Trophoblast cell (in vitro differentiated cells and primary cell): ENCODE measurements at regions not wholly inside any gene's neighbourhood (a gene's known extent, or its start where the extent isn't known, plus 50 kb on each side); places are given as distances from the start of the nearest gene placed in this dataset.

Experiments used
- DNase-seq, 2 donors: peaks; one replicate each; pipeline ENCODE4 v3.0.0-alpha.2; 2016
- H2AFZ ChIP-seq: 2 replicates; pipeline ENCODE4 v1.6.1; 2013; ENCODE audit warnings: low read length, moderate library complexity, mild to moderate bottlenecking; ENCODE audit not compliant: insufficient read depth, poor library complexity
- H2AK5ac ChIP-seq: 2 replicates; pipeline ENCODE4 v1.6.1; 2013; ENCODE audit warnings: mild to moderate bottlenecking, low read length
- H2BK120ac ChIP-seq: 2 replicates; pipeline ENCODE4 v1.6.1; 2013; ENCODE audit warnings: low read length, mild to moderate bottlenecking, moderate library complexity; ENCODE audit not compliant: insufficient read depth, poor library complexity
- H2BK12ac ChIP-seq: 2 replicates; pipeline ENCODE4 v1.6.1; 2013; ENCODE audit warnings: mild to moderate bottlenecking, low read length, moderate library complexity
- H2BK5ac ChIP-seq: 2 replicates; pipeline ENCODE4 v1.6.1; 2013; ENCODE audit warnings: low read length, low read depth, moderate library complexity, mild to moderate bottlenecking; ENCODE audit not compliant: poor library complexity
- H3K14ac ChIP-seq: 2 replicates; pipeline ENCODE4 v1.6.1; 2013; ENCODE audit warnings: mild to moderate bottlenecking, low read length
- H3K18ac ChIP-seq: 2 replicates; pipeline ENCODE4 v1.6.1; 2013; ENCODE audit warnings: mild to moderate bottlenecking, low read length
- H3K23ac ChIP-seq: 2 replicates; pipeline ENCODE4 v1.6.1; 2013; ENCODE audit warnings: low read length
- H3K27ac ChIP-seq: 2 replicates; pipeline ENCODE4 v1.5.1; 2013; ENCODE audit warnings: low read depth, mild to moderate bottlenecking, inconsistent platforms, low read length, moderate library complexity
- H3K27me3 ChIP-seq: 2 replicates; pipeline ENCODE4 v1.6.1; 2013; ENCODE audit warnings: inconsistent platforms, mild to moderate bottlenecking, low read length, moderate library complexity; ENCODE audit not compliant: insufficient read depth
- H3K36me3 ChIP-seq, 2 experiments: 1 replicate in 1 of 2; 2 replicates in 1 of 2; pipeline ENCODE4 v1.6.1; 2013; ENCODE audit warnings: low read length in 2 of 2, mild to moderate bottlenecking in 2 of 2, moderate library complexity in 1 of 2; ENCODE audit not compliant: insufficient read depth in 2 of 2, control insufficient read depth in 1 of 2
- H3K4ac ChIP-seq: 2 replicates; pipeline ENCODE4 v1.6.1; 2013; ENCODE audit warnings: low read depth, mild to moderate bottlenecking, low read length, moderate library complexity
- H3K4me1 ChIP-seq, 2 experiments: 1 replicate in 1 of 2; 2 replicates in 1 of 2; pipeline ENCODE4 v1.6.1; 2013; ENCODE audit warnings: low read length in 2 of 2, mild to moderate bottlenecking in 2 of 2, moderate library complexity in 1 of 2; ENCODE audit not compliant: insufficient read depth in 2 of 2, control insufficient read depth in 1 of 2
- H3K4me2 ChIP-seq: 2 replicates; pipeline ENCODE4 v1.6.1; 2013; ENCODE audit warnings: inconsistent platforms, mild to moderate bottlenecking, low read length, moderate library complexity
- H3K4me3 ChIP-seq: 2 replicates; pipeline ENCODE4 v1.5.1; 2013; ENCODE audit warnings: mild to moderate bottlenecking, low read depth, low read length, inconsistent platforms
- H3K79me1 ChIP-seq: one replicate; pipeline ENCODE4 v1.6.1; 2013; ENCODE audit warnings: low read length
- H3K79me2 ChIP-seq: 2 replicates; pipeline ENCODE4 v1.6.1; 2013; ENCODE audit warnings: low read length, mild to moderate bottlenecking; ENCODE audit not compliant: control insufficient read depth, insufficient read depth, poor library complexity
- H3K9ac ChIP-seq: 2 replicates; pipeline ENCODE4 v1.6.1; 2013; ENCODE audit warnings: mild to moderate bottlenecking, low read length
- H3K9me3 ChIP-seq: 2 replicates; pipeline ENCODE4 v1.6.1; 2013; ENCODE audit warnings: low read depth, mild to moderate bottlenecking, control low read depth, inconsistent platforms, low read length; ENCODE audit not compliant: insufficient read depth
- H4K12ac ChIP-seq: 2 replicates; pipeline ENCODE4 v1.6.1; 2013; ENCODE audit warnings: low read depth, mild to moderate bottlenecking, low read length, moderate library complexity
- H4K8ac ChIP-seq: 2 replicates; pipeline ENCODE4 v1.6.1; 2013; ENCODE audit warnings: low read depth, mild to moderate bottlenecking, low read length, moderate library complexity
- H4K91ac ChIP-seq: one replicate; pipeline ENCODE4 v1.6.1; 2013; ENCODE audit warnings: low read depth, mild to moderate bottlenecking, low read length, moderate library complexity
- WGBS: extraction: QIAGEN DNeasy Blood & Tissue Kit; methylation state at CpG from one replicate; pipeline ENCODE4 v1.1.7; 2013; ENCODE audit warnings: missing lambda C conversion rate; ENCODE audit not compliant: insufficient read length, insufficient coverage; ENCODE audit errors: extremely low coverage; 5-methylcytosine and 5-hydroxymethylcytosine counted together

GRCh38 chr5:4372481-4372880 lies 767.6 kb upstream of the ADAMTS16 start:
- no peak overlapping the region for H3K23ac ChIP-seq
- H3K36me3 ChIP-seq, result no peaks in the 10 kb centered on the region
- no peak overlapping the region for H3K14ac ChIP-seq
- H3K27ac ChIP-seq, result no peak overlapping the region
- no peak overlapping the region for H2AK5ac ChIP-seq
- no peak overlapping the region for H3K4me2 ChIP-seq
- DNase-seq, result no peak
- H3K79me1 ChIP-seq, result no peaks in the 10 kb centered on the region
- H3K79me2 ChIP-seq, result no peaks in the 10 kb centered on the region
- H3K9me3 ChIP-seq, result no peaks in the 10 kb centered on the region
- no peak overlapping the region for H3K9ac ChIP-seq
- no peak overlapping the region for H4K12ac ChIP-seq
- no peaks in the 10 kb centered on the region for H3K27me3 ChIP-seq
- no peak overlapping the region for H4K91ac ChIP-seq
- WGBS, result no CpG with 5 or more reads among the region's 1 CpG
- H4K8ac ChIP-seq, result no peak overlapping the region
- no peaks in the 10 kb centered on the region for H3K4me1 ChIP-seq
- H2BK120ac ChIP-seq, result no peak overlapping the region
- no peak overlapping the region for H2BK12ac ChIP-seq
- H2BK5ac ChIP-seq, result no peak overlapping the region
- no peak overlapping the region for H2AFZ ChIP-seq
- no peak overlapping the region for H3K4me3 ChIP-seq
- no peak overlapping the region for H3K4ac ChIP-seq
- H3K18ac ChIP-seq, result no peak overlapping the region

- Histone ChIP-seq H3K18ac (no peak overlapping the region), H4K91ac (no peak overlapping the region), H2BK12ac (no peak overlapping the region), H3K4me3 (no peak overlapping the region), H3K4me2 (no peak overlapping the region), H3K36me3 (no peaks in the 10 kb centered on the region), H2BK5ac (no peak overlapping the region), H3K23ac (no peak overlapping the region), H3K79me1 (no peaks in the 10 kb centered on the region), H4K12ac (no peak overlapping the region), H3K14ac (no peak overlapping the region), H3K9me3 (no peaks in the 10 kb centered on the region), H3K27ac (no peak overlapping the region), H2AK5ac (no peak overlapping the region), H3K9ac (no peak overlapping the region), H3K27me3 (no peaks in the 10 kb centered on the region), H3K4ac (no peak overlapping the region), H3K79me2 (no peaks in the 10 kb centered on the region), H2BK120ac (no peak overlapping the region), H3K4me1 (no peaks in the 10 kb centered on the region), H4K8ac (no peak overlapping the region), H2AFZ (no peak overlapping the region)
- DNase-seq, result no peak
- no CpG with 5 or more reads among the region's 6 CpGs for WGBS
These were observed 766.9 kb upstream of the ADAMTS16 start for GRCh38 chr5:4373051-4373820.

- H2AK5ac ChIP-seq, result no peak overlapping the region
- H3K23ac ChIP-seq, result no peak overlapping the region
- no peak overlapping the region for H3K18ac ChIP-seq
- no peak overlapping the region for H2BK12ac ChIP-seq
- no peak overlapping the region for H3K9ac ChIP-seq
- H3K79me2 ChIP-seq, result no peaks in the 10 kb centered on the region
- H3K27me3 ChIP-seq, result no peaks in the 10 kb centered on the region
- no peak overlapping the region for H2BK120ac ChIP-seq
- WGBS, result no CpG with 5 or more reads among the region's 7 CpGs
- no peak for DNase-seq
- H3K36me3 ChIP-seq, result no peaks in the 10 kb centered on the region
- H3K4me1 ChIP-seq, result no peaks in the 10 kb centered on the region
- H4K91ac ChIP-seq, result no peak overlapping the region
- no peak overlapping the region for H3K4ac ChIP-seq
- no peaks in the 10 kb centered on the region for H3K9me3 ChIP-seq
- no peak overlapping the region for H2BK5ac ChIP-seq
- H2AFZ ChIP-seq, result no peak overlapping the region
- no peak overlapping the region for H3K4me2 ChIP-seq
- H3K4me3 ChIP-seq, result no peak overlapping the region
- H3K14ac ChIP-seq, result no peak overlapping the region
- no peak overlapping the region for H4K8ac ChIP-seq
- H3K27ac ChIP-seq, result no peak overlapping the region
- no peaks in the 10 kb centered on the region for H3K79me1 ChIP-seq
- no peak overlapping the region for H4K12ac ChIP-seq
These were observed 765.3 kb upstream of the ADAMTS16 start for GRCh38 chr5:4374866-4375265.

GRCh38 chr5:4375640-4376039 lies 764.5 kb upstream of the ADAMTS16 start:
- Histone ChIP-seq H2AFZ (no peak overlapping the region), H2AK5ac (no peak overlapping the region), H3K27me3 (no peaks in the 10 kb centered on the region), H3K23ac (no peak overlapping the region), H3K9ac (no peak overlapping the region), H4K8ac (no peak overlapping the region), H3K9me3 (no peaks in the 10 kb centered on the region), H3K27ac (no peak overlapping the region), H3K4me2 (no peak overlapping the region), H3K4me1 (no peaks in the 10 kb centered on the region), H2BK120ac (no peak overlapping the region), H3K36me3 (no peaks in the 10 kb centered on the region), H2BK5ac (no peak overlapping the region), H3K14ac (no peak overlapping the region), H3K4ac (no peak overlapping the region), H4K91ac (no peak overlapping the region), H3K18ac (no peak overlapping the region), H3K79me1 (no peaks in the 10 kb centered on the region), H3K79me2 (no peaks in the 10 kb centered on the region), H2BK12ac (no peak overlapping the region), H4K12ac (no peak overlapping the region), H3K4me3 (no peak overlapping the region)
- WGBS, result no CpG with 5 or more reads among the region's 7 CpGs
- no peak for DNase-seq
